ENCODE measurements at regions not wholly inside any gene's neighbourhood (a gene's known extent, or its start where the extent isn't known, plus 50 kb on each side); places are given as distances from the start of the nearest gene placed in this dataset.
"Not testable (repeated sequence)": the region's sequence is repeated elsewhere in the genome, so short reads cannot be mapped to it uniquely, and the experiment has no call there.

DNA sequence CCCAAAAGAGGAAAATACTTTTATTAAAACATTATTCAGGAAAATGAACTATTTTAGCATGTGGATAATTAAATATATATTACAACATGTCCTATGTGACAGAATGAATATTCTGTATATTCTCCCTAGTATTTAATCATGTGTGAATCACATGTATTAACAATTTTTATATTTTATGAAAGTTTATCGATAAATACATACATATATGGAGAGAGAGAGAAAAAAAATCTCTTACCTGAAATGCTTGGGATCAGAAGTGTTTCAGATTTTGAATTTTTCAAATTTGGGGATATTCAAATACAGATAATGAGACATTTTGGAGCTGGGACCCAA is 228.6 kb upstream of the RBBP8 start:
- DNase-seq, result no peak

DNA sequence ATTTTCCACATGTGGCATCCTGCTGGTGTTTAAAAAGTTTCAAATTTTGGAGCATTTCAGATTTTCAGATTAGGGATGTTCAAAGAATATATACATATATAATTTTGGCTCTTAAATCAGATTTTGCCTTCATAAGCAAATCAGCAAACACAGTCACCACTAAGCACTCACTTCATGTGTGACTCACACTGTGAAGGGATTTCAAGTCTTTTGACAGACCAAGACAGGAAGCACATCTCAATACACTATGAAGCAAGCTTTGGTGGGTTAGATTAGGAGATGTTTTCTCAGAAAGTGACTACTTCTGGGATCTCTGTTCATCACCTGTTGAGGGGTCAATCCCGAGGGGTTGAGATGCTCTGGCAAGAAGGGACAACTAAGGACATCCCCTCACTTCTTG is 227.8 kb upstream of the RBBP8 start:
- DNase-seq, result peak in 1 of 2 experiments; percentile 1

DNA sequence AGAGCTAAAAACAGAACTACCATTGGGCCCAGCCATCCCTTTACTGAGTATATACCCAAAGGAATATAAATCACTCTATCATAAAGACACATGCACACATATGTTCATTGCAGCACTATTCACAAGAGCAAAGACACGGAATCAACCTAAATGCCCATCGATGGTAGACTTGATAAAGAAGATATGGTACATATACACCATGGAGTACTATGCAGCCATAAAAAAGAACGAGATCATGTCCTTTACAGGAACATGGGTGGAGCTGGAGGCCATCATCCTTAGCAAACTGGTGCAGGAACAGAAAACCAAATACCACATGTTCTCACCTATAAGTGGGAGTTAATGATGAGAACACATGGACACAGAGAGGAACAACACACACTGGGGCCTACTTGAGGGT is 227.1 kb upstream of the RBBP8 start:
- not testable (repeated sequence) for DNase-seq

DNA sequence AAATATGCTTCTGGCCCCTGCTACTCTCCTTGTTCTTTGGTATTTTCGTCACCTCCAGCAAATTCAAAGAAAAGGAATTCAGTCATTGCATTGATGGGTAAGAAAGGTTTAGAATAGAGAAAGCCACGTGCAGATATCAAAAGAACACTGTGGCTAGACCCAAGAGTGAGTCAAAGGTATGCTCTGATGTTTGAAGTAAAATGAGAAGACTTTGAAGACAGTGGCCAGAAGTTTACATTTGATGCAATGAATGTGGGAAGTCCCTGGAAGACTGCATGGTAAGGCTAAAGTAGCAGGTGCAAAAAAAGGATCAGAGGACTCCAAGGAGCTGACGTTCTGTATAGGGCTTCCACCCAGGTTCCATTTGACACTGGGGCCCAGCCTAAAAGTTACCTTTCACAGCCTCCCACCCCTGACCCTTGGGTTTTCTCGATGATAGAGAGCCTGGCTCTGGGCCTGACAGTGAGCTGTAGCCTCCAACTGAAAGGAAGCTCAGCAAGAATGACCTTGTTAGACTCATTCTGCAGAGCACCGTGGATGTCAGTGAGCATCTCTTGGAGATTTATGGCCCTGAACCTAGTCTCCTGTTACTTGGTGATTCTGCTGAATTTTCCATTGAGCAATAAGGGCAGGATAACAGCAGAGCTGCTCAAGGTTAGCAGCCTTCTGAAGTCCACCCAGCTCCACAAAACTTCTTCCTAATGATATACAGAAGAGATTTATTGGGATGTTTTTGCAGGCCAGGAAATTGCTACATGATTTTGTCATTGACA is 223.7 kb upstream of the RBBP8 start:
- DNase-seq, result no peak

DNA sequence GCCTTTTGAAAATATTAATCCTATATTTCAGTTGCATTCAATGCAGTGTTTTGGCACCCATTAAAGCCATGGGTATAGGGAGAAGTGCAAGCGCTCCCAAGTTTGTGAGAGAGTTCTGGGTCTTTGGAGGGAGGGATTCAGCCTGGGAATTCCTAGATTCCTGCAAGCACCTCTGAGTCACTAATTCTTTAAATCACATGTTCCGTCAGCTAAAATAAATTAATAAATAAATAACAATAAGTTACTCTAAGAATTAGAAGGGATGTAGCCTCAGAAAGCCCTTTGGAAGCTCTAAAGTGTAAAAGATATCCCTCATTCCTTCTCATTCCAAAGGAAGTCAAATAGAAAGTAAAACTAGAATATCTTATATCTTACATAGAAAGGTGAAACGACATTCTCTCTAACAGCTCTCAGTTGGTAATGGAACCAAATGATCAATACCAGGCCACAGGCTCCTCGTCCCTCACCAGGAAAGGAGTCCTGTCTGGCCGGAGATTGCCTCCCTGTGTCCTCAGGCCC is 222.4 kb upstream of the RBBP8 start:
- DNase-seq, result no peak

- no peak for DNase-seq
Measured at GRCh38 chr18:22711192-22711685, 221.9 kb upstream of the RBBP8 start.

DNA sequence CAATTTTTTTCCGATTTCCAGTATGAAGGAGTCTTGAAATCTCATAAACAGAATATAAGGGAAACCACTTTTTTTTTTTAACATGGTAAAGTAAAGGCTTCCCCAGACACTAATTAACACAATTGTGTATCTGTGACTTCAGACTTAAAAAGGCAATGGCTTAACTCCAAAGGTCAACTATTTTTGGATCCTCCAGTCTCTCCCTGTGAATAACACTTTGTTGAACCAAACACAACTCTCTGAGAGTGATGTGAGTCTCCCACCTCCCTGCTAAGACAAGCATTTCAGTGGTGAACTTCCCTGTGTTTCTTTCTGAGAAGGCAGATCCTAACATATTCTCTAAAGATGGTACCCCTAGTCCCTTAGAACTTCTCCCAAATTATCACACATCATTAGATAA is 219.6 kb upstream of the RBBP8 start:
- no peak for DNase-seq

GRCh38 chr18:22717536-22717935 is 215.6 kb upstream of the RBBP8 start:
- DNase-seq, result not testable (repeated sequence)

GRCh38 chr18:22723221-22723620 is 209.9 kb upstream of the RBBP8 start:
- DNase-seq, result no peak

GRCh38 chr18:22723773-22724172 is 209.4 kb upstream of the RBBP8 start:
- DNase-seq, result no peak

- no peak for DNase-seq
Measured at GRCh38 chr18:22726469-22726868, 206.7 kb upstream of the RBBP8 start.

- no peak for DNase-seq
Measured at GRCh38 chr18:22728016-22728415, 205.1 kb upstream of the RBBP8 start.

- DNase-seq, result no peak
Measured at GRCh38 chr18:22728481-22729105, 204.5 kb upstream of the RBBP8 start.

DNA sequence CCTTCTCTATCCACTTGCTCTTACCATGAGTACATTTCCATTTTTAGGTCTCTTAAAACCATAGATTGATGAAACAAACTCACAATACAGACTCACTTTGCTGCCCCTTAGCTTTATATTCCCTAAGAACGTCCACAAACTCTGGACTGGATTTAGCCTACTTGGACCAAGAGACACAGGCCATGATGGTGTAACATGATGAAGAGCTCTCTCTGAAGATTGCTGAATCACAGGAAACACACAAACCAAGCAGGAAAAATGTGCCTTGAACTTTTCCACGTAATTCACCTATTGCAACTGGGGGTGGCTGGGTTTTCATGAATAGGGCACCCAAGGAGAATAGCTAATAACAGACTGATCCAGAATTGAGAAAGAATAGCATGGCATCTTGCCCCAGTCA is 201.7 kb upstream of the RBBP8 start:
- DNase-seq, result no peak

- DNase-seq, result no peak
Measured at GRCh38 chr18:22734105-22734661, 198.9 kb upstream of the RBBP8 start.

- no peak for DNase-seq
Measured at GRCh38 chr18:22734791-22735627, 198.1 kb upstream of the RBBP8 start.

DNA sequence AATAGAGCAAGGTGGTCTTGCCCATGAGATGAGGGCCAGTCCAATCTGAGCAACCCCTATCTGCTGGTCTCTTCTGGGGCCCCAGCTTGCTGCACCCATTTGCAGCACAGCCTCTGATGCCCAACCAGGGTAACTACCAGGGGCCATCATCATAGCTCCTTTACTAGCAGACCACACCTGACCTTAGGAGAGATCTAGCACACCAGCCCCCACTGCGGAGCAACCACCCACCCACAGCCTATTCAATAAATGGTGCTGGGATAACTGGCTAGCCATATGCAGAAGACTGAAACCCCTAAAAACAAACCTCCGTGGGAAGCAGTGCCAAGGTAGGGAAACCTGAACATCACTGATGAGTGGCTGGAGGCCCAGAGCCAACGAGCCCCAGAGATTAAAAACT is 196.1 kb upstream of the RBBP8 start:
- no peak for DNase-seq

DNA sequence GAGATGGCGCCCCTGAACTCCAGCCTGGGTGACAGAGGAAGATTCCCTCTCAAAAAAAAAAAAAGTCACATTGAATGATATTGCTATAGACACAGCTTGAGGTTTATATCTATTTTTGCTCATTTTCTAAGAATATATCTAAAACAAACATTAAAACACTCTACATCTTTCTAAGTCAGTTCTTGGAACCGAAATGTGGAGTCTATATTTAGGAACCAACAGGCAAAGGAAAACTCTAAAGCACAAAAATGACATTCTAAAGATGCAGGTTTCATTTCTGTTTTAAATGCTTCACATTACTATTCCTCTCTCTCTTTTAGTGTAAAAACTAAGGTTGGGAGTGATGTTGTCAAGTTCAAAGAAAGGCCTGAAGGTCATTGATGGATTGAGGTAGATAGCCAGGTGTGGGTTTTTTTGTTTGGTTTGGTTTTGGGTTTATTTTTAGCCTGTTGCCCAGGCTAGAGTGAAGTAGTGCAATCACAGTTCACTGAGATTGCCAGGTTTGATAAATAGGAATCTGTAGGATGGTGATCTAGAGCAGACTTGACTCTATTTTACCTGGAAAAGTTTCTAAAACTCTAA is 194.0 kb upstream of the RBBP8 start:
- no peak for DNase-seq

GRCh38 chr18:22739789-22740188 is 193.3 kb upstream of the RBBP8 start:
- DNase-seq, result no peak

- DNase-seq, result no peak
Measured at GRCh38 chr18:22741318-22741717, 191.8 kb upstream of the RBBP8 start.

DNA sequence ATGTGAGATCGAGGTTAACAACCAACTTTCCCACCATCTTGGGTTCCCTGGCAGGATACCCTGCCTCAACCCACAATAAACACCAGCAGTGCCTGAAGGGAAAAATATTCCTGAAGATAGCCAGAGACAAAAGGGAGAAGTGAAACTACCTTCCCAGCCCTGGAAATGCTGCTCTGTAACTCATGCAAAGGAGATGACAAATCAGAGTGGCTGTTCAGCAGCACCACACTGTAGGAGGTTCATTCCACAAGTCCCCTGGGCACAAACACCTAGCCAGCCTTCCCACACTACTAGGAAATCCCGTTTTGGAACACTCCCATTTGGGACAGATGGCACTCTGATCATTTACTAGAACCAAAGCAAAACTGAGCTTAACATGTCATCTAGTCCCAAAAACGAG is 190.7 kb upstream of the RBBP8 start:
- no peak for DNase-seq

GRCh38 chr18:22745966-22746365 is 187.2 kb upstream of the RBBP8 start:
- DNase-seq, result no peak

DNA sequence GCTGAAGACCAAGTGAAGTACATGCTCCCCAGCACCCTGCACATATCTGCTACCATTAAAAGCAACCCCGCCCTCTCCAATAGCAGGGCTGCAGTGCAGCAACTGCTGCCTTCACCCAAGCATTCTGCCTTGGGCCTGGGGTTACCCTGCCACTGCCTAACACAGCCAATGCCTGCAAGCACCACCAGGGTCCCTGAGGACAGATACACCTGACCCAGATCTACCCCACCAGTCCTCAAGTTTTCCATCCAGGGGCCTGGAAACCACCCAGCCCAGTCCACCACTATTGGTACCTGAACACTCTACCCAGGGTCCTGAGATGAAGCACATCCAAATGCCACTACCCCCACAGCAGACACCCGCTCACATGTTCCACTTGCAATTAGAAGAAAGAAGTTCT is 181.1 kb upstream of the RBBP8 start:
- no peak for DNase-seq

Measured in AML-193 (cell line).